ENCODE measurements at regions not wholly inside any gene's neighbourhood (a gene's known extent, or its start where the extent isn't known, plus 50 kb on each side); places are given as distances from the start of the nearest gene placed in this dataset.

DNA sequence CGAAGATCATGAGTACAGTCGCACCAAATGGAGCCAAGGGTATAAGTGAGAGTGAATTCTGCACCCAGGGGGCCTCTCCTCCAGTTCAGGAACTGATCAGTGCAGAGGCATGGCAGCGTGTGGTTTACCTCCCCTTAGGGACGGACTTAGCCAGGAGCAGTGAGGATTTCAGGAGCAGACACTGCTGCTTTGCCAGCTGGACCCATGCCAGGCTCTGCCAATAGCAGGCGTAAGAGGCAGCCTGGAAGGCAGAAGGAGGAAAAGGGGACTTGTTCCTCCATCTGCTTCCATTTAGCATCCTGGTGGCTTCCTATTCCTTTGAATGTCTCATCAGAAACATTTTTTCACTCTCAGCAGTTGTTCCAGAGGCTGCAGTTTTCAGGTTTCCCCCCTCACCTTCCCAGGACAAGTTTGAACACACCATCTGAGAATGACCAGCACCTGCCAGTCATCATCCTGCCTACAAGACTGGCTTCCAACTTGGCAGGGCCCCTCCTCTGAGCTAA, 137.0 kb upstream of the LMNTD1 start:
- intact Hi-C loops (cut with DNase I): no loop called here
- TF ChIP-seq, protein P1, sequence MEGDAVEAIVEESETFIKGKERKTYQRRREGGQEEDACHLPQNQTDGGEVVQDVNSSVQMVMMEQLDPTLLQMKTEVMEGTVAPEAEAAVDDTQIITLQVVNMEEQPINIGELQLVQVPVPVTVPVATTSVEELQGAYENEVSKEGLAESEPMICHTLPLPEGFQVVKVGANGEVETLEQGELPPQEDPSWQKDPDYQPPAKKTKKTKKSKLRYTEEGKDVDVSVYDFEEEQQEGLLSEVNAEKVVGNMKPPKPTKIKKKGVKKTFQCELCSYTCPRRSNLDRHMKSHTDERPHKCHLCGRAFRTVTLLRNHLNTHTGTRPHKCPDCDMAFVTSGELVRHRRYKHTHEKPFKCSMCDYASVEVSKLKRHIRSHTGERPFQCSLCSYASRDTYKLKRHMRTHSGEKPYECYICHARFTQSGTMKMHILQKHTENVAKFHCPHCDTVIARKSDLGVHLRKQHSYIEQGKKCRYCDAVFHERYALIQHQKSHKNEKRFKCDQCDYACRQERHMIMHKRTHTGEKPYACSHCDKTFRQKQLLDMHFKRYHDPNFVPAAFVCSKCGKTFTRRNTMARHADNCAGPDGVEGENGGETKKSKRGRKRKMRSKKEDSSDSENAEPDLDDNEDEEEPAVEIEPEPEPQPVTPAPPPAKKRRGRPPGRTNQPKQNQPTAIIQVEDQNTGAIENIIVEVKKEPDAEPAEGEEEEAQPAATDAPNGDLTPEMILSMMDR (IDR thresholded peaks at IDR 0.05): no peak
- H3K36me3 ChIP-seq: no peaks in the 10 kb centered on the region
- no peaks in the 10 kb centered on the region for H3K27me3 ChIP-seq
- H3K9me3 ChIP-seq: no peaks in the 10 kb centered on the region
- no peaks in the 10 kb centered on the region for H3K4me1 ChIP-seq
- DNase-seq (peak; percentile 74), ATAC-seq (peak; percentile 57)
- H3K27ac ChIP-seq: no peak overlapping the region
- H3K4me3 ChIP-seq: no peak overlapping the region

DNA sequence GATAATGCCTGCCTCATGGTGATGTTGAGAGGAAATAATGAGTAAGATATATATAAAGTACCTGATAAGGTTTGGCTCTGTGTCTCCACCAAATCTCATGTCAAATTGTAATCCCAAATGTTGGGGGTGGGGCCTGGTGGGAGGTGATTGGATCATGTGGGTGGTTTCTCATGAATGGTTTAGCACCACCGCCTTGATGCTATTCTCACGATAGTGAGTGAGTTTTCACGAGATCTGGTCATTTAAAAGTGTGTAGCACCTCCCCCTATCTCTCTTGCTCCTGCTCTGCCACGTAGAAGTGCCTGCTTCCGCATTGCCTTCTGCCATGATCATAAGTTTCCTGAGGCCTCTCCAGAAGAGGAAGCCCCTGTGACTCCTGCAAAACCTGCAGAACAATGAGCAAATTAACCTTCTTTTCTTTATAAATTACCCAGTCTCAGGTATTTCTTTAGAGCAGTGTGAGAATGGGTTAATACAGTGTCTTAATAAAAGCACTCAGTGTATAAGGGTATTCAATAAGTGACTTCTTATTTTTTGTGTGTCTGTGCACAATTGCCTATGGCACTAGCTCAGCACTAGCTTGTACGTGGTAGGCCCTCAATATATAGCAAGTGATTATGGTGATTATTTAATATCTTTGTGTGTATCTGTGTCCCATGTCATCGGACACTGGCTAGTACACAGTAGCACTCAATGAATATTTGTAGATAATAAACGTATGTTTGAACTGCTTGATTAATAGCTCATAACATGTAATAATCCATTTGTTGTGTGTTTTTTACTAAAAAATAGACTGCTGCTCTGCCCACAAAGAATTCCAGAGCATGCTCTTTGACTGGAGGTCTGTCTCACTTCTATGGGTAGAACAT, 138.1 kb upstream of the LMNTD1 start:
- ATAC-seq (no peak), DNase-seq (no peak)
- no peaks in the 10 kb centered on the region for H3K4me1 ChIP-seq
- no peaks in the 10 kb centered on the region for H3K36me3 ChIP-seq
- TF ChIP-seq, protein P1 (IDR thresholded peaks at IDR 0.05): no peak
- H3K27me3 ChIP-seq: no peaks in the 10 kb centered on the region
- intact Hi-C loops (cut with DNase I): no loop called here
- no peak overlapping the region for H3K4me3 ChIP-seq
- no peaks in the 10 kb centered on the region for H3K9me3 ChIP-seq
- no peak overlapping the region for H3K27ac ChIP-seq

DNA sequence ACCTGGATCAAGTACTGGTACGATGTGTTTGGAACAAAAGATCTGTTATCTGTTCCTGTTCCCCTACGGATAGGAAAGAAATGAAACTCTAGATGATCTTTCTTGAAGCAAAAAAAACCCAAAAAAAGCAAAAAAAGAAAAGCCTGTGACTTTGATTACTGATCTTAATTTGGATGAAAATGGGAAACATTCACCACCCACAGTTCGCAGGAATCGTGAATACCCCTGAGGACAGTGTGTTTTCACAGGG, 138.7 kb upstream of the LMNTD1 start:
- TF ChIP-seq, protein P1 (IDR thresholded peaks at IDR 0.05): no peak
- no peaks in the 10 kb centered on the region for H3K9me3 ChIP-seq

DNA sequence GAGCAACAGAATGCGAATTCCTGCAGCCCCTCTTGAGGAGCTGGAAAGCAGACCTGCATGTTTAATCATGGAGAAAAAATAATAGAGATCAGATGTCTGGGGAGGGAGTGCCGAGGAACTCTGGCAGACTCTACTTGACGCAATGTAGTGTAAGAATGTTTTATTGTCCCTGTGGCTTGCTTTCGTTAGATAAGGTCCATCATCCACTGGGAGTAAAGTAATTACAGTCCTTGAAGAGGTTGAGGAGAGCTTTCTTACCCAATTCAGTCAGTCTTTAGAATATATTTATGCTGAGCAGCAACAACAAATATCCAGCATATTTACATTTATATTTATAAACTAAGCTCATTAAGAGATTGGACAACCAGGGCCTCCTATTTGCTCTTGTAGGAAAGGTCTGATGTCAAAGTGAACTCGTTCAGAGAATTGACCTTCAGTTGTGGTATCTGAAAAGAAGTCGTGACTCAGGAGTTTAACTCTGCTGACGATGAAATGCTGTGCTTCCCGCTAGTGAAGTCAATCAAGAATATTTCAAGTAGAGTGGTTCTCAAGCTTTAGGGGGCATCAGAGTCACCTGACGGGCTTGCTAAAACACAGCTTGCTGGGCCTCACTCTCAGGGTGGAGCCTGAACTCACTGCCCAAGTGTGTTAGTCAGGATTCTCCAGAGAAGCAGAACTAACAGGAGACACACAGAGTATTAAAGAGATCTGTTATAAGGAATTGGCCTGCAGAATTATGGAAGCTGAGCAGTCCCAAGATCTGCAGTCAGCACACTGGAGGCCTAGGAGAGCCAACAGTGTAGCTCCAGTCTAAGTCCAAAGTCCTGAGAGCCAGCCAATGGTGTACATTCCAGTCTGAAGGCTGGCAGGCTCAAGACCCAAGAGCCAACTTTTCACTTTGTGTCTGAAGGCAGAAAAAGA, 139.3 kb upstream of the LMNTD1 start:
- no peak for ATAC-seq
- Histone ChIP-seq H3K4me3 (no peak overlapping the region), H3K27me3 (no peaks in the 10 kb centered on the region), H3K27ac (no peak overlapping the region), H3K36me3 (no peaks in the 10 kb centered on the region), H3K9me3 (no peaks in the 10 kb centered on the region), H3K4me1 (no peaks in the 10 kb centered on the region)
- intact Hi-C loops (cut with DNase I): no loop called here
- no peak for DNase-seq
- TF ChIP-seq, protein P1 (IDR thresholded peaks at IDR 0.05): no peak

More for the DNA sequence above, 138.7 kb upstream of the LMNTD1 start:
- intact Hi-C loops (cut with DNase I): no loop called here
- H3K36me3 ChIP-seq: no peaks in the 10 kb centered on the region
- no peaks in the 10 kb centered on the region for H3K4me1 ChIP-seq
- no peak for DNase-seq
- H3K27me3 ChIP-seq: no peaks in the 10 kb centered on the region
- ATAC-seq: no peak
- no peak overlapping the region for H3K27ac ChIP-seq
- no peak overlapping the region for H3K4me3 ChIP-seq

DNA sequence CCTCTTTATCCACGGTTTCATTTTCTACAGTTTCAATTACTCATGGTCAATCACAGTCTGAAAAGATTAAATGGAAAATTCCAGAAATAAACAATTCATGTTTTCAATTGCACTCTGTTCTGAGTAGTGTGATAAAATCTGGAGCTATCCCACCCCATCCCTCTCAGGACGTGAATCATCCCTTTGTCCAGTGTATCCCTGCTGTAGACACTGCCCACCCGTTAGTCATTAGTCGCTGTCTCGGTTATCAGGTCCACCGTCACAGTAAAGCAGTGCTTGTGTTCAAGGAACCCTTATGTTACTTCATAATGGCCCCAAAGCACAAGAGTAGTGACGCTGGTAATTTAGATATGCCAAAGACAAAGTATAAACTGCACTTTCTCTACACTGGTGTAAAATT, 141.0 kb upstream of the LMNTD1 start:
- no peaks in the 10 kb centered on the region for H3K9me3 ChIP-seq
- no peaks in the 10 kb centered on the region for H3K4me1 ChIP-seq
- TF ChIP-seq, protein P1 (IDR thresholded peaks at IDR 0.05): no peak
- H3K27me3 ChIP-seq: no peaks in the 10 kb centered on the region
- intact Hi-C loops (cut with DNase I): no loop called here
- no peak overlapping the region for H3K27ac ChIP-seq
- no peak overlapping the region for H3K4me3 ChIP-seq
- DNase-seq: no peak
- no peaks in the 10 kb centered on the region for H3K36me3 ChIP-seq
- no peak for ATAC-seq
